Right lobe of liver (tissue), 6 donors: ENCODE measurements at regions not wholly inside any gene's neighbourhood (a gene's known extent, or its start where the extent isn't known, plus 50 kb on each side); places are given as distances from the start of the nearest gene placed in this dataset.
"Not testable (repeated sequence)": the region's sequence is repeated elsewhere in the genome, so short reads cannot be mapped to it uniquely, and the experiment has no call there.

Experiments used
- ATAC-seq, 4 donors: fragments of 200-7000 bp; cut with Tn5 transposase; one replicate each; pipeline ENCODE4 v1.9.1; 2020; ENCODE audit warnings: mild to moderate bottlenecking in 4 of 4, moderate library complexity in 4 of 4
- DNase-seq, 3 donors: peaks; one replicate each; pipeline ENCODE4 v3.0.0-alpha.2; 2020
- H3K27ac ChIP-seq, 3 donors: fragments of 200-600 bp; one replicate each; pipeline ENCODE4 v1.8.0; 2022
- H3K27me3 ChIP-seq, 2 donors: fragments of 200-600 bp; one replicate each; pipeline ENCODE4 v1.8.0; 2022
- H3K36me3 ChIP-seq, 4 donors: fragments of 200-600 bp; sonication (generic) in 1 of 4; one replicate each; pipeline versions ENCODE4 v1.5.1 to v1.8.0; 2017 to 2022; ENCODE audit warnings: control low read depth in 1 of 4
- H3K4me1 ChIP-seq, 4 donors: fragments of 200-600 bp; sonication (generic) in 1 of 4; one replicate each; pipeline versions ENCODE4 v1.5.1 to v1.8.0; 2017 to 2022; ENCODE audit warnings: control low read depth in 1 of 4
- H3K4me3 ChIP-seq, 3 donors: fragments of 200-600 bp; one replicate each; pipeline ENCODE4 v1.8.0; 2022
- H3K9me3 ChIP-seq, 4 donors: fragments of 200-600 bp; sonication (generic) in 1 of 4; one replicate each; pipeline versions ENCODE4 v1.5.1 to v1.8.0; 2017 to 2022; ENCODE audit warnings: control low read depth in 1 of 4
- POLR2A ChIP-seq: fragments of 450-650 bp; IDR thresholded peaks from one replicate; pipeline ENCODE4 v1.6.1; 2017; ENCODE audit warnings: antibody characterized with exemption, mild to moderate bottlenecking
- WGBS: methylation state at CpG from one replicate; pipeline ENCODE4 v1.1.6; 2018; ENCODE audit warnings: low coverage, low lambda C conversion rate; ENCODE audit not compliant: insufficient coverage; ENCODE audit errors: missing lambda C conversion rate; 5-methylcytosine and 5-hydroxymethylcytosine counted together
- intact Hi-C, 2 donors: fragments of 100-400 bp; cut with DNase I; formaldehyde crosslinking; loops; one replicate each; pipeline versions ENCODE4 v1.11.2 to v1.14.1; 2022
- TF ChIP-seq, protein P1 (sequence below), 4 donors: fragments of 200-600 bp in 3 of 4; fragments of 450-650 bp in 1 of 4; IDR thresholded peaks; one replicate each; pipeline versions ENCODE4 v1.5.1 to v1.8.0; 2016 to 2022; ENCODE audit warnings: antibody characterized with exemption in 4 of 4, mild to moderate bottlenecking in 2 of 4
- donor health status: DM: no; HTN: yes; CAD: no.
- donor health status: DM: no; HTN: no; CAD: no.
- donor health status: DM: no; HTN: no; CAD: no.
- donor health status: DM: no; HTN: yes; CAD: no.
- donor health status: DM: no; HTN: yes; CAD: no.

DNA sequence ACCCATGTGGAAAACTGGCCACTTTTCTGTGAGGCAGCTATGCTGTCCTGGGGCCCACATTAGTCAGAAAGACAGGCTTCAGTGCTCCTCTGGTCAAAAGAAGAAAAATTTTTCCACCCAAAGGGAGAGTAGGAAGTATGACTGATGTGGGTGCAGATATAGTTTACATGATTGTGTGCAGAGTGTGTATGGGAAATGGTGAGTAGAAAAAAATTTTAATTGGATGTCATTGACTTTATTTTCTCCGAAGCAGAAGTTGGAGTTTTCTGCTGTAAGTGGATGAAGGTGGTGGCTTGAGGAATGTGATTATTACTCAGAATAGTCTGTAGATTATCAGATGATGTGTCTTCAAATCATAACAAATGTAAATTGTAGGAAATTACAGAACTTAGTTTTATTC lies 241.5 kb upstream of the IGFBP7 start:
- ATAC-seq, result no peak
- DNase-seq, result no peak
- no peaks in the 10 kb centered on the region for H3K9me3 ChIP-seq
- H3K36me3 ChIP-seq, result no peaks in the 10 kb centered on the region
- H3K4me1 ChIP-seq, result no peaks in the 10 kb centered on the region
- TF ChIP-seq, protein P1, sequence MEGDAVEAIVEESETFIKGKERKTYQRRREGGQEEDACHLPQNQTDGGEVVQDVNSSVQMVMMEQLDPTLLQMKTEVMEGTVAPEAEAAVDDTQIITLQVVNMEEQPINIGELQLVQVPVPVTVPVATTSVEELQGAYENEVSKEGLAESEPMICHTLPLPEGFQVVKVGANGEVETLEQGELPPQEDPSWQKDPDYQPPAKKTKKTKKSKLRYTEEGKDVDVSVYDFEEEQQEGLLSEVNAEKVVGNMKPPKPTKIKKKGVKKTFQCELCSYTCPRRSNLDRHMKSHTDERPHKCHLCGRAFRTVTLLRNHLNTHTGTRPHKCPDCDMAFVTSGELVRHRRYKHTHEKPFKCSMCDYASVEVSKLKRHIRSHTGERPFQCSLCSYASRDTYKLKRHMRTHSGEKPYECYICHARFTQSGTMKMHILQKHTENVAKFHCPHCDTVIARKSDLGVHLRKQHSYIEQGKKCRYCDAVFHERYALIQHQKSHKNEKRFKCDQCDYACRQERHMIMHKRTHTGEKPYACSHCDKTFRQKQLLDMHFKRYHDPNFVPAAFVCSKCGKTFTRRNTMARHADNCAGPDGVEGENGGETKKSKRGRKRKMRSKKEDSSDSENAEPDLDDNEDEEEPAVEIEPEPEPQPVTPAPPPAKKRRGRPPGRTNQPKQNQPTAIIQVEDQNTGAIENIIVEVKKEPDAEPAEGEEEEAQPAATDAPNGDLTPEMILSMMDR (IDR thresholded peaks at IDR 0.05), result no peak
- no peak for TF ChIP-seq POLR2A
- WGBS, result 26% methylated on average over 1 of the region's 1 CpG
- no peak overlapping the region for H3K4me3 ChIP-seq
- intact Hi-C loops, result no loop called here
- H3K27me3 ChIP-seq, result no peaks in the 10 kb centered on the region
- no peak overlapping the region for H3K27ac ChIP-seq

DNA sequence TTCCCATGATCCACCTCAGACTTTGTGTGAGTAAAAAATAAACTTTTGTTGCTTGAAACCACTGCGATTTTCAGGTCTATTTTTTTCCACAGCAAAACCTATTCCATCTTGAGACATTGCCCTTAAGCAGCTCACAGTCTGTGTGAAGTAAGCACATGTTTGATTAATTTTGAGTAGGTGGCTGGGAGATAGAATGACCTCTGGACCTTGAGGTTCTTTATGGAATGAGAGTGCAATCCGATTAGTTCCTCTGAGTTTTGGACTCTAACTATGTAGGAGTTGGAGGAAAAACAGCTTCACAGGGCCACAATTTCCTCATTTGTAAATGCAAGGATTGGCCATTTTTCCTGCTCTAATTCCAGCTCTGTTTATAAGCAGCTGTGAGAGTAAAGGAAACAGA lies 234.1 kb upstream of the IGFBP7 start:
- H3K4me1 ChIP-seq, result no peaks in the 10 kb centered on the region
- H3K27ac ChIP-seq, result no peak overlapping the region
- no peak overlapping the region for H3K4me3 ChIP-seq
- intact Hi-C loops, result no loop called here
- TF ChIP-seq POLR2A, result no peak
- TF ChIP-seq, protein P1 (IDR thresholded peaks at IDR 0.05), result no peak
- DNase-seq (no peak), ATAC-seq (no peak)
- H3K9me3 ChIP-seq, result no peaks in the 10 kb centered on the region
- no peaks in the 10 kb centered on the region for H3K27me3 ChIP-seq
- WGBS, result 36% methylated on average over 2 of the region's 2 CpGs
- H3K36me3 ChIP-seq, result no peaks in the 10 kb centered on the region

DNA sequence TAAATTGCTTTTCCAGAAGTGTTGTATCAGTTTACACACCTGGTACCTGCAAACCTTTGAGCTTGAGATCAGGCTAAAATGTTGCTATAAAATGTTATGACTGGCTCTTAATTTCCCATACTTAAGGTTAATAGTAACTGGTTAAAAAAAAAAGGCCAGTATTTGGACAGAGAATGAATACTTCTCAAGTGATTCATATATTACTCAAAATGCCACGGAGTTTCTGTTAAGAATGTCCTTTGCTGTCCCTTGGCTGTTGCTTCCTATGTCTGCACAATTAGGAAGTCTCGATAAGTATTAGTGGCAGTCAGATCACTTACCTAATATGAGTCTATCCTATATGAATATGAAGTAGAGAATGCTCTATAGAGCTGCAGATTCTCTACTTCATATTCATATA lies 232.2 kb upstream of the IGFBP7 start:
- H3K27ac ChIP-seq, result no peak overlapping the region
- no peaks in the 10 kb centered on the region for H3K27me3 ChIP-seq
- H3K36me3 ChIP-seq, result no peaks in the 10 kb centered on the region
- ATAC-seq, result no peak
- TF ChIP-seq, protein P1 (IDR thresholded peaks at IDR 0.05), result no peak
- TF ChIP-seq POLR2A, result no peak
- no peaks in the 10 kb centered on the region for H3K9me3 ChIP-seq
- no peak overlapping the region for H3K4me3 ChIP-seq
- 35% methylated on average over 2 of the region's 2 CpGs for WGBS
- no peaks in the 10 kb centered on the region for H3K4me1 ChIP-seq
- intact Hi-C loops, result no loop called here
- DNase-seq, result no peak

DNA sequence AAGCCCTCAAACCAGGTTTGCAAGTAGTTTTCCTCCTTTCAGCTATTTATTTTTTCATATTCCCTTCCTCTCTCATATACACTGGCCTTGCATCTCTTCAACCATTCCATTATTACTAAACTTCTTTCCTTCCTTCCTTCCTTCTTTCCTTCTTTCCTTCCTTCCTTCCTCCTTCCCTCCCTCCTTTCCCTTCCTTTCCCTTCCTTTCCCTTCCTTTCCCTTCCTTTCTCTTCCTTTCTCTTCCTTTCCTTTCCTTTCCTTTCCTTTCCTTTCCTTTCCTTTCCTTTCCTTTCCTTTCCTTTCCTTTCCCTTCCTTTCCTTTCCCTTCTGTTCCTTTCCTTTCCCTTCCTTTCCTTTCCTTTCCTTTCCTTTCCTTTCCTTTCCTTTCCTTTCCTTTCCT lies 228.7 kb upstream of the IGFBP7 start:
- H3K27ac ChIP-seq, ATAC-seq, H3K4me3 ChIP-seq, DNase-seq, intact Hi-C loops, H3K36me3 ChIP-seq, H3K27me3 ChIP-seq, H3K9me3 ChIP-seq, H3K4me1 ChIP-seq: not testable (repeated sequence)

DNA sequence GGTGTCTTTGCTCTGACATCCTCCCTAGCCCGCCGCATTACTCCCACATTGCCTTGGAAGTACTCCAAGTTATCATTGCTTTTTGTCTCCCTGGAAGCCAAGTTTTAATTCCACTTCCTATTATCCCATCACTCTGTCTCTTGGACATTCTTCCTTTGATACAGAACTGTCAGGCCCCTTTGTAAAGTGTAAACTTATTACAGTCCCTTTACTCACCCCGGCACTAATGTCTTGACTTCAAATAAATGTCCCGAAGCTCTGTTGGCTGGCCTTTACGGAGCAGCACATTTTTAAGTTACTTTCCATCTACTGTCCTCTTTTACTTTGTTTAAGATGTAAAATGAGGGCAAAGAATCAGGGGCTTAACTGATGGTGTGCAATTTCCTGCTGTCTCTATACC lies 223.5 kb upstream of the IGFBP7 start:
- Histone ChIP-seq H3K9me3 (no peaks in the 10 kb centered on the region), H3K27ac (no peak overlapping the region), H3K4me1 (no peaks in the 10 kb centered on the region), H3K36me3 (no peaks in the 10 kb centered on the region), H3K4me3 (no peak overlapping the region), H3K27me3 (no peaks in the 10 kb centered on the region)
- intact Hi-C loops, result no loop called here
- no peak for DNase-seq
- WGBS, result 41% methylated on average over 5 of the region's 5 CpGs
- no peak for ATAC-seq
- TF ChIP-seq, protein P1 (IDR thresholded peaks at IDR 0.05), result no peak
- no peak for TF ChIP-seq POLR2A
